LoVo (cell line): ENCODE measurements at regions not wholly inside any gene's neighbourhood (a gene's known extent, or its start where the extent isn't known, plus 50 kb on each side); places are given as distances from the start of the nearest gene placed in this dataset.

Experiments used
- DNase-seq: peaks from one replicate; pipeline ENCODE4 v3.0.0-alpha.2; 2016; ENCODE audit warnings: low spot score

GRCh38 chr2:105652014-105652796 lies 92.5 kb upstream of the NCK2 start:
- no peak for DNase-seq

- no peak for DNase-seq
Observed at GRCh38 chr2:105649534-105649933, 95.2 kb upstream of the NCK2 start.

- no peak for DNase-seq
Observed at GRCh38 chr2:105647731-105648130, 97.0 kb upstream of the NCK2 start.

- DNase-seq: no peak
Observed at GRCh38 chr2:105646774-105647076, 98.0 kb upstream of the NCK2 start.

DNA sequence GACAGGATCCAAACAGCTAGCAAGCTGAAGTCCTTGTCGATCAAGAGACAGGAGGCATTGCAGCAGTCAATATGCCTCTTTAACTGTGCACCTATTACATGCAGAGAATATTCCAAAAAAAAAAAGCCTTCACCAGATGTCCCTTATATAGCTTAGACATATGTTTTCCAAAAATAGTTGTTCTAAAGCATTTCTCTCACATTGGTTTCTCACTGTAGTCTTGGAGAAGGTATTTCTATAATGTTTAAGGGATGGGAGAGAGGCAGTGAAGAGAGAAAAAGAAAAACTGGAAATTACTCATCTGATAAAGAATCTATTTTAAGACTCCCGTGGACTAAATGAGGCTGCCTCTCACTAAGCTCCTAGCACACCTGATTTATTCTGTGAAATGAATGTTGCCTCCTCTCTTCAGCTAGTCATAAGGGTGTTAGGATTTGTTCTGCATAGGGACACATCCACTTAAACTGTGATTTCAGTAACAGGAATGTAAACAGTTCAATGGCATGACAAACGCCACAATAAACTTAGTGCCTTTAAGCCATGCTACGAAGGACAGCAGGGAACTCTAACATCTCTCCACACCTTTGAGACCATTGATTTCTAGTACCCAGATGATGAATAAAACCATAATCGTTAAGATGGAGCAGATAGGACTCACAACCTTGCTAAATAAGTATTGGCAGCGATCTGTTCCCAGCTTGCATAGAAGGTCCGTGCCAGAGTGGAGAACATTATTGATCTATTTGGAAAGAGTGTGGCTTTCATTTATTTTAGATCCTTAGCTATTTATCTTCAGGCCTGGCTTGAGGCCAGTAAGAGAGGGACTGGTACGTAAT lies 98.6 kb upstream of the NCK2 start:
- DNase-seq: no peak

GRCh38 chr2:105645031-105645937 lies 99.4 kb upstream of the NCK2 start:
- DNase-seq: no peak

DNA sequence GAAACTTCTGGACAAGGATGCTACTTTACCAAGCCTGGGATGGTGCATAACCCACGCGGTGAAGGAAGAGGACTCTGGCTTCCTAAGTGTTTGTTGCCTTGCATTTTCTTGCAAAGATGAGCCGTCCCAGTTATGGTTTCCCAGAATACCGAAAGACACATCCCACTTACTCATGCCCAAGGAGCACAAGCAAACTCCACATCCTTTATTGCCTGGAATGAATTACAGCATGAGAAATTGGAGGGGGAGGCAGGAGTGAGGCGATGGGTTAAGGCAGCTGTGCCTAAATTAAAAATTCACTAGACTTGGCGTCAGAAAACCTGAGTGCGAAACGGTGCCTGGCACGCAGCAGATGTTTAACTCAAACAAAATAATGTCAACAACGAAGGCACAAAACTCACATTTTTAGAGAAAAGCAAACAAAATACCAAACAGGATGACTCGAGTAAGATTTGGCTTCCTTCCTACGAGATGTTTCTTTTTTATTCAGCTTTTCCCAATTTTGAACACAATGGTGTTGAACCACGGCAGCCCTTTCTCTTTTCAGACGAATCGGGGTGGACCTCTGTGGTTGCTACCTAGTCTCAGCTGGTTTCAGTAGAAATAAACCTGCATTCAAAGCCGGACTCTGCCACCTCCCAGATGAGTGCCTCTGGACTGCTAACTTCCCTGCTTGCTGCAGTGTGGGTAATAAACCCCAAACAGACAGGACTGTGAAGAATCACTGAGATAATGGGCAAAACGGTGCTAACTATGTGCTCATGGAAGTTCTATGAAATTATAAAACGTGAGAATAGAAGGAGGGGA lies 100.3 kb upstream of the NCK2 start:
- no peak for DNase-seq

- DNase-seq: no peak
Observed at GRCh38 chr2:105643405-105644173, 101.1 kb upstream of the NCK2 start.

DNA sequence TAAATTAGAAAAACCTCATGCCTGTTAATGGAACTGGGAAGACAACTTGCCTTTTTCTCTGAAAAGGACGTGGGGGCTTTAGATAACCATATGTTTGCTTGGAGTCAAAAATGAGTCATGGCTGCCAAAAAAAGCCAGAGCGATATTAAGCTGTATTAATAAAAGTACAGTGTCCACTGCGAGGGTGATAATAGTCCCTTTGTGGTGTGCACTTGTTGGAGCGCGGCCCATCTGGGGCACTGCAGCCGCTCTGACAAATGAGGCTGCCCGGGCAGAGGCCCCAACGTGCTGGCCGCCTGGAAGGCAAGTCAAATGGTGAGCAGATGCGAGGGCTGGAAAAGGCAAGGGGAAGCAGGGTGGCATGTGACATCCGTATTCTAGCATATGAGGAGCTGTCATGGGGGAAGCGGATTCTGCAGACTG lies 103.3 kb upstream of the NCK2 start:
- DNase-seq: no peak

DNA sequence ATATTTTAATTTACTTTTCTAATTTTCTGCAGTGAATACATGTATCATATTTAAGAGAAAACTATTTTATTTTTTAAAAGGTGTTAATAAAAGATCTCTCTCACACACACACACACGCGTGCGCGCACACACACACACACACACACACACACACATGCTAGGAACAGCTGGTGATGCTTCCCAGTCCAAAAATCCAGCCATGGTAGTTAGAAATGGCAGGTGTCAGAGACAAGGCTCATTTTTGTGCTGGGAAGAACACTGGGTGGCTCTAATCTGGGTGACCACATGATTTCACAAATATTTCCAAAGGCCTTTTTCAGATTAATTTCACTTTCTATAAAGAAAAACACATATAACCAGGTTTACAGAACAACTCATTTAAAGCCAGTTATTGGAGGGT lies 104.5 kb upstream of the NCK2 start:
- DNase-seq: no peak

GRCh38 chr2:105636109-105636740 lies 108.5 kb upstream of the NCK2 start:
- DNase-seq: no peak

DNA sequence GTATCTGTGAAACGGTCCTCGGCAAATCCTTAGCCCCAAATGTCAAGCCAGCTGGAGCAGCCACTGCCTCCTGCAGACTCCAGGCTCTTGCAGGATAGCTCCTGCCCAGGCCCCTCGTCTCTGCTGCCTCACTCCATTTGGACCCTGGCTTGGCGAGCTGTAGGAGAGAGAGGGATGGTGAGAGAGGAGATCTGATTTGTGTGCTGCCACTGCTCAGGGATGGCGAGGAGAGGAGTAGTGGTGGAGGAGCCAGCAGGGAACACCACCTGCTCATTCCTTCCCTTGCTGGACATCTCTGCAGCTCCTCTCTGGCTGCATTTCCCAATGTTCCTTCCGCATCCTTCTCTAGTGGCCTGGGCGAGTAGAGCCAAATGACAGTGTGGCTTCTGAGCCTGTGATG lies 109.1 kb upstream of the NCK2 start:
- no peak for DNase-seq

DNA sequence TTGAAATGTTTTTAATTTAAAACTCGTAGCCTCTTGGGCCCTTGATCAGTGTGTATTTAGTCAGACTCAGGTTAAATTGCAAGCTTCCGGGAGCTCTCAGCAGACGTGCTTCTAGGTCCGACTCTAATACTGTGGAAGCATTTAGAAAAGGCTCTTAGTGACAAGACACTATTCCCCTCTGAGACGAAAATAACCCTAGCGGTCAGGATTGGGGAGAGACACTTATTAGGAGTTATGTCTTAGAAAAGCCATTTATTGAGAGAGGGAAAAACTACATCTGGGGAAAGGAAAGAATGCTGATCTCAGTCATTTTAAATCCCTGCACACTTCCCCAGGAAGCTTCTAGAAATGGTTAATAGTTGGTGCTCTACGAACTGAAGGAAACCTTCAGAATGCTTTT lies 110.5 kb upstream of the NCK2 start:
- no peak for DNase-seq

GRCh38 chr2:105631922-105632321 lies 112.8 kb upstream of the NCK2 start:
- no peak for DNase-seq

DNA sequence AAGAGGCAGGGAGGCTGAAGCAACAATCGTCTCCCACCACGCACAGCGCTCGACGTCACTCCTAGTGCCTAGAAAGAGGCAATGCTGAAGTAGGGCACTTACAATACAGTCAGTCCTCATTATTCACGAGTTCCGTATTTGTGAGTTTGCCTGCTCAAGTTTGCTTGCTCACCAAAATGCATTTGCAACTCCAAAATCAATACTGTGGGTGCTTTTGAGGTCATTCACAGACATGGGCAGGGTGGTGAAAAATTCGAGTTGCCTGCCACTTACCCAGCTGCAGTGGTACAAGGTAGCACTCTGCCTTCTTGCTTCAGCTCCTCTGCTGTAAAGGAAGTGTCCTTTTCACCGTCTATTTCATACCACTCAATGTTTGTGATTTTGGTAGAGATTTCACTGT lies 113.7 kb upstream of the NCK2 start:
- no peak for DNase-seq

DNA sequence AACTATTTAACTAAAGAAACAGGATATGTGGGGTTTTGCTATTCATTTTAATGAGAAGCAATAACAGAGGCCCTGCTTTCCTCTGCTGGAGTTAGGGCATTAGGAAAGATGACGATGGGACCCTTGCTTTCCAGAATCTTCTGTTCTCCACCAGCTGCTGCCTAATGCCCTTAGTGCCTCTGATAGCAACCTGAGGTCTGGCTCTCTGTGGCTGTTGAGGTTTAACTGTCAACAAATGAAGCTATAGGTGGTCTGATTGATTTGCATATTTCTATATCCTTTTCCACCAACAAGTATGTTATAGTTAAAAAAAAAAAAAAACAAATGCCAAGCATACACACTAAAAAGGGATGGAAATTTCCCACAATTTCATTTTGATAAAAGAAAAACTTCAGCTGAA lies 115.1 kb upstream of the NCK2 start:
- DNase-seq: no peak

DNA sequence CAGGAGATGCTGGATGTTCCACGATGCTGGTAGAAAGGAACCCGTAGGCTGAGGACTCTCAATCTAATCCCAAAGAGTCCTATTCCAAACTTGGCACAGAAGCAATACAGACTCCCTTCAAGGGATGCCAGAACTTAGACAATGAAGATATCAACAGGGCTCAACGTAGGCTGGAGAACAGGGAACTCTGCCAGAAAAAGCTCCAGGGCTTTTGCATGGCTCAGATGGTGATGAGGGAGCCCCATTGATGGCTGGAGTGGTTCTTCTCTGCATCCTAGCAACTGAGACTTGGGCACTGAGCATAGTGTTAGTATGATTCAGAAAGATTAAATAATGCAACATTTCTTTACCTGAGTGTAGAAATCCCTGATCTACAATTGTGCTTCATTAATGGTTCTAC lies 117.2 kb upstream of the NCK2 start:
- no peak for DNase-seq

- DNase-seq: no peak
Observed at GRCh38 chr2:105626966-105627340, 117.8 kb upstream of the NCK2 start.

GRCh38 chr2:105626212-105626965 lies 118.3 kb upstream of the NCK2 start:
- DNase-seq: no peak

DNA sequence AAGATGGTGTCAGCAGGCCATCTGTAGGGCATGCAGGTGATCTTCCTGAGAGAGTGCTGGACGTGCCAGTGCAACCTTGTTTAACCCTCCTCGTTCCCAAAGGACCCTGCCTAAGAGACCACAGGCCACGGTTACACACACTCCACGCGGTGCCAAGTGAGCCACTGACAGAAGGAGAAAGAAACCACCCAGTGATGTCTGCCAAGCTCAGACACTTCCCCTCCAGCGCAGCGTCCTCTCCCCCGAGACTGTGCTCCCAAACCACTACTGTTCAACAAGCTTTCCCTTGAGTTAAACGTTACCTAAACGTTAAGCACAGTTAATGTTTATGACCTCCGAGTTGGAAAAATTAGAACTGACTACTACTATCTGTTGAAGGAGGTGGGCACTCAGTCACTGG lies 119.1 kb upstream of the NCK2 start:
- DNase-seq: no peak
